ENCODE measurements at regions not wholly inside any gene's neighbourhood (a gene's known extent, or its start where the extent isn't known, plus 50 kb on each side); places are given as distances from the start of the nearest gene placed in this dataset.

DNA sequence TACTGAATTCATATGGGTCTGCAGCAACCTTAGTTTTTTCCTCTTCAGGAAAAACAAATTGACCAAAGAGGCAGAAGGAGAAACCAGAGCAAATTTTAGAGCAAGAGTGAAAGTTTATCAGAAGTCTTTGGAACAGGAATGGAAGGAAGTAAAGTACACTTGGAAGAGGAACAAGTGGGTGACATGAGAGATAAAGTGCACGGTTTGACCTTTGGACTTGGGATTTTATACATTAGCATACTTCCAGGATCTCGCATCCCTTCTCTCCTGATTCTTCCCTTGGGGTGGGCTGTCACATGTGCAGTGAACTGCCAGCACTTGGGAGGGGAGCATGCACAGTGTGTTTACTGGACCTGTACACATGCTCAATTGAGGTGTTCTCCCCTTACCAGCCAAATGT is 754.8 kb upstream of the ADAMTS5 start:
- no peak for FAIRE-seq
- Mint-ChIP-seq H3K4me3 (ENCODE audit: unreplicated experiment) (no peak overlapping the region), H3K4me1 (ENCODE audit: low read depth, unreplicated experiment) (peaks cover 6% of the 10 kb centered on the region), H3K27ac (ENCODE audit: unreplicated experiment) (no peak overlapping the region), H3K27me3 (ENCODE audit: low read depth, unreplicated experiment) (no peaks in the 10 kb centered on the region), H3K36me3 (ENCODE audit: low read depth, unreplicated experiment) (no peaks in the 10 kb centered on the region), H3K9me3 (ENCODE audit: unreplicated experiment) (no peaks in the 10 kb centered on the region)
- TF ChIP-seq EZH2 (IDR thresholded peaks at IDR 0.05; ENCODE audit: insufficient read depth, low read length) = no peak
- TF ChIP-seq, protein P1, sequence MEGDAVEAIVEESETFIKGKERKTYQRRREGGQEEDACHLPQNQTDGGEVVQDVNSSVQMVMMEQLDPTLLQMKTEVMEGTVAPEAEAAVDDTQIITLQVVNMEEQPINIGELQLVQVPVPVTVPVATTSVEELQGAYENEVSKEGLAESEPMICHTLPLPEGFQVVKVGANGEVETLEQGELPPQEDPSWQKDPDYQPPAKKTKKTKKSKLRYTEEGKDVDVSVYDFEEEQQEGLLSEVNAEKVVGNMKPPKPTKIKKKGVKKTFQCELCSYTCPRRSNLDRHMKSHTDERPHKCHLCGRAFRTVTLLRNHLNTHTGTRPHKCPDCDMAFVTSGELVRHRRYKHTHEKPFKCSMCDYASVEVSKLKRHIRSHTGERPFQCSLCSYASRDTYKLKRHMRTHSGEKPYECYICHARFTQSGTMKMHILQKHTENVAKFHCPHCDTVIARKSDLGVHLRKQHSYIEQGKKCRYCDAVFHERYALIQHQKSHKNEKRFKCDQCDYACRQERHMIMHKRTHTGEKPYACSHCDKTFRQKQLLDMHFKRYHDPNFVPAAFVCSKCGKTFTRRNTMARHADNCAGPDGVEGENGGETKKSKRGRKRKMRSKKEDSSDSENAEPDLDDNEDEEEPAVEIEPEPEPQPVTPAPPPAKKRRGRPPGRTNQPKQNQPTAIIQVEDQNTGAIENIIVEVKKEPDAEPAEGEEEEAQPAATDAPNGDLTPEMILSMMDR (IDR thresholded peaks at IDR 0.05; ENCODE audit: insufficient read depth, low read depth, low read length) = no peak
- no peak overlapping the region for H3K4me3 ChIP-seq (ENCODE audit: insufficient read depth, low read depth, low read length)
- no peak overlapping the region for H2AFZ ChIP-seq (ENCODE audit: low read depth, low read length)
- no peaks in the 10 kb centered on the region for H4K20me1 ChIP-seq (ENCODE audit: insufficient read depth, low read length)
- H3K9me3 ChIP-seq (ENCODE audit: insufficient read depth, low read depth, low read length) = no peaks in the 10 kb centered on the region
- no peak overlapping the region for H3K9ac ChIP-seq (ENCODE audit: low read length)
- no peak for DNase-seq (ENCODE audit: low read depth)
- H3K4me2 ChIP-seq (ENCODE audit: low read length) = no peak overlapping the region
- H3K36me3 ChIP-seq (ENCODE audit: insufficient read depth, low read length) = no peaks in the 10 kb centered on the region
- no peaks in the 10 kb centered on the region for H3K4me1 ChIP-seq (ENCODE audit: insufficient read depth, low read length)
- no peak overlapping the region for H3K27ac ChIP-seq (ENCODE audit: low read depth, low read length)
- H3K79me2 ChIP-seq (ENCODE audit: insufficient read depth, low read length) = no peaks in the 10 kb centered on the region
- no peaks in the 10 kb centered on the region for H3K27me3 ChIP-seq (ENCODE audit: insufficient read depth, low read length)

GRCh38 chr21:27719226-27719625 is 752.3 kb upstream of the ADAMTS5 start:
- Histone ChIP-seq H3K9me3 (ENCODE audit: insufficient read depth, low read depth, low read length) (no peaks in the 10 kb centered on the region), H2AFZ (ENCODE audit: low read depth, low read length) (no peak overlapping the region), H3K27me3 (ENCODE audit: insufficient read depth, low read length) (no peaks in the 10 kb centered on the region), H3K4me2 (ENCODE audit: low read length) (no peak overlapping the region), H3K27ac (ENCODE audit: low read depth, low read length) (no peak overlapping the region), H3K4me1 (ENCODE audit: insufficient read depth, low read length) (no peaks in the 10 kb centered on the region), H4K20me1 (ENCODE audit: insufficient read depth, low read length) (no peaks in the 10 kb centered on the region), H3K79me2 (ENCODE audit: insufficient read depth, low read length) (no peaks in the 10 kb centered on the region), H3K36me3 (ENCODE audit: insufficient read depth, low read length) (no peaks in the 10 kb centered on the region), H3K4me3 (ENCODE audit: insufficient read depth, low read depth, low read length) (no peak overlapping the region), H3K9ac (ENCODE audit: low read length) (no peak overlapping the region)
- FAIRE-seq (no peak), DNase-seq (ENCODE audit: low read depth) (no peak)
- no peaks in the 10 kb centered on the region for H3K9me3 Mint-ChIP-seq (ENCODE audit: unreplicated experiment)
- no peaks in the 10 kb centered on the region for H3K4me1 Mint-ChIP-seq (ENCODE audit: low read depth, unreplicated experiment)
- H3K36me3 Mint-ChIP-seq (ENCODE audit: low read depth, unreplicated experiment) = no peaks in the 10 kb centered on the region
- H3K4me3 Mint-ChIP-seq (ENCODE audit: unreplicated experiment) = no peak overlapping the region
- TF ChIP-seq, protein P1 (IDR thresholded peaks at IDR 0.05; ENCODE audit: insufficient read depth, low read depth, low read length) = no peak
- TF ChIP-seq EZH2 (IDR thresholded peaks at IDR 0.05; ENCODE audit: insufficient read depth, low read length) = no peak
- H3K27me3 Mint-ChIP-seq (ENCODE audit: low read depth, unreplicated experiment) = no peaks in the 10 kb centered on the region
- no peak overlapping the region for H3K27ac Mint-ChIP-seq (ENCODE audit: unreplicated experiment)

- H3K27me3 Mint-ChIP-seq (ENCODE audit: low read depth, unreplicated experiment) = no peaks in the 10 kb centered on the region
- DNase-seq (ENCODE audit: low read depth) (no peak), FAIRE-seq (no peak)
- H3K4me2 ChIP-seq (ENCODE audit: low read length) = no peak overlapping the region
- H3K9ac ChIP-seq (ENCODE audit: low read length) = no peak overlapping the region
- H3K4me1 ChIP-seq (ENCODE audit: insufficient read depth, low read length) = no peaks in the 10 kb centered on the region
- H3K27ac Mint-ChIP-seq (ENCODE audit: unreplicated experiment) = no peak overlapping the region
- no peaks in the 10 kb centered on the region for H4K20me1 ChIP-seq (ENCODE audit: insufficient read depth, low read length)
- TF ChIP-seq, protein P1 (IDR thresholded peaks at IDR 0.05; ENCODE audit: insufficient read depth, low read depth, low read length) = no peak
- TF ChIP-seq EZH2 (IDR thresholded peaks at IDR 0.05; ENCODE audit: insufficient read depth, low read length) = no peak
- H3K4me1 Mint-ChIP-seq (ENCODE audit: low read depth, unreplicated experiment) = no peaks in the 10 kb centered on the region
- no peaks in the 10 kb centered on the region for H3K9me3 Mint-ChIP-seq (ENCODE audit: unreplicated experiment)
- no peaks in the 10 kb centered on the region for H3K36me3 Mint-ChIP-seq (ENCODE audit: low read depth, unreplicated experiment)
- H2AFZ ChIP-seq (ENCODE audit: low read depth, low read length) = no peak overlapping the region
- no peaks in the 10 kb centered on the region for H3K9me3 ChIP-seq (ENCODE audit: insufficient read depth, low read depth, low read length)
- no peaks in the 10 kb centered on the region for H3K36me3 ChIP-seq (ENCODE audit: insufficient read depth, low read length)
- H3K4me3 ChIP-seq (ENCODE audit: insufficient read depth, low read depth, low read length) = no peak overlapping the region
- H3K27ac ChIP-seq (ENCODE audit: low read depth, low read length) = no peak overlapping the region
- H3K27me3 ChIP-seq (ENCODE audit: insufficient read depth, low read length) = no peaks in the 10 kb centered on the region
- H3K79me2 ChIP-seq (ENCODE audit: insufficient read depth, low read length) = no peaks in the 10 kb centered on the region
- H3K4me3 Mint-ChIP-seq (ENCODE audit: unreplicated experiment) = no peak overlapping the region
These were observed 748.2 kb upstream of the ADAMTS5 start for GRCh38 chr21:27715131-27715530.
